Transverse colon (tissue), 4 donors: ENCODE measurements at regions not wholly inside any gene's neighbourhood (a gene's known extent, or its start where the extent isn't known, plus 50 kb on each side); places are given as distances from the start of the nearest gene placed in this dataset.

Experiments used
- DNase-seq: peaks from one replicate; pipeline ENCODE4 v3.0.0-alpha.2; 2019
- H3K27ac ChIP-seq, 4 donors: fragments of 200-600 bp; sonication (generic); 2 replicates each; pipeline ENCODE4 v1.5.1; 2016 to 2018; ENCODE audit warnings: inconsistent platforms in 4 of 4
- H3K27me3 ChIP-seq: fragments of 200-600 bp; sonication (generic); 2 replicates; pipeline ENCODE4 v1.5.1; 2017; ENCODE audit warnings: inconsistent platforms
- H3K36me3 ChIP-seq, 4 donors: fragments of 200-600 bp; sonication (generic); 2 replicates each; pipeline ENCODE4 v1.5.1; 2017 to 2019; ENCODE audit warnings: inconsistent platforms in 4 of 4
- H3K4me1 ChIP-seq, 4 donors: fragments of 200-600 bp; sonication (generic); 2 replicates each; pipeline ENCODE4 v1.5.1; 2017 to 2020; ENCODE audit warnings: inconsistent platforms in 4 of 4
- H3K4me3 ChIP-seq, 4 donors: fragments of 200-600 bp; sonication (generic); 1 replicate in 1 of 4; 2 replicates in 3 of 4; pipeline versions ENCODE4 v1.5.1 to v1.6.1; 2017 to 2019; ENCODE audit warnings: inconsistent platforms in 4 of 4
- H3K9me3 ChIP-seq, 2 donors: fragments of 200-600 bp; sonication (generic); 2 replicates each; pipeline ENCODE4 v1.5.1; 2017 to 2019; ENCODE audit warnings: inconsistent platforms in 2 of 2
- CTCF ChIP-seq, 5 experiments: fragments of 200-600 bp in 3 of 5; fragments of 450-650 bp in 2 of 5; sonication (generic) in 3 of 5; IDR thresholded peaks; 1 replicate in 2 of 5; 2 replicates in 3 of 5; pipeline ENCODE4 v1.5.1; 2016 to 2017; ENCODE audit warnings: antibody characterized with exemption in 5 of 5, inconsistent platforms in 3 of 5, mild to moderate bottlenecking in 2 of 5, moderate library complexity in 1 of 5
- EP300 ChIP-seq: sonication (generic); formaldehyde crosslinking; IDR thresholded peaks from one replicate; pipeline ENCODE4 v1.6.1; 2017; ENCODE audit warnings: antibody characterized with exemption, low read depth
- POLR2A ChIP-seq: fragments of 450-650 bp; IDR thresholded peaks from one replicate; pipeline ENCODE4 v1.6.1; 2016; ENCODE audit warnings: antibody characterized with exemption, mild to moderate bottlenecking, moderate library complexity
- POLR2AphosphoS5 ChIP-seq, 3 donors: sonication (generic); formaldehyde crosslinking; IDR thresholded peaks; one replicate each; pipeline ENCODE4 v1.6.1; 2016; ENCODE audit warnings: antibody characterized with exemption in 3 of 3
- WGBS, 2 donors: methylation state at CpG; one replicate each; pipeline ENCODE4 v1.1.5; 2018; ENCODE audit warnings: low coverage in 1 of 2; 5-methylcytosine and 5-hydroxymethylcytosine counted together
- in situ Hi-C, 4 donors: fragments of 200-750 bp; cut with MboI; loops; one replicate each; pipeline versions ENCODE4 v1.15.0 to v1.15.1; 2017; ENCODE audit warnings: low sequenced_read_pairs in 3 of 4, low pct_ligation_motif_present in 1 of 4, low pct_unique_long_range_greater_than_20kb in 1 of 4
- intact Hi-C: fragments of 100-400 bp; cut with DNase I; formaldehyde crosslinking; loops from one replicate; pipeline ENCODE4 v1.15.1; 2023; ENCODE audit warnings: low total_unique reads

- Histone ChIP-seq H3K9me3 (no peaks in the 10 kb centered on the region), H3K4me3 (no peak overlapping the region), H3K4me1 (no peaks in the 10 kb centered on the region), H3K36me3 (no peaks in the 10 kb centered on the region), H3K27ac (no peak overlapping the region), H3K27me3 (no peaks in the 10 kb centered on the region)
- WGBS, 2 donors: 45 to 50% methylated on average over 2 of the region's 2 CpGs
- intact Hi-C loops (no loop called here), in situ Hi-C loops (no loop called here)
- DNase-seq: no peak
- TF ChIP-seq EP300 (no peak), CTCF (IDR thresholded peaks at IDR 0.05) (no peak), POLR2A (no peak), POLR2AphosphoS5 (IDR thresholded peaks at IDR 0.05) (no peak)
Observed at GRCh38 chr4:41390661-41391060, 133.9 kb downstream of the UCHL1 start.

GRCh38 chr4:41391271-41391670 is 134.5 kb downstream of the UCHL1 start:
- 79 to 90% methylated on average over 2 of the region's 2 CpGs for WGBS, 2 donors
- Histone ChIP-seq H3K4me1 (no peaks in the 10 kb centered on the region), H3K27me3 (no peaks in the 10 kb centered on the region), H3K36me3 (no peaks in the 10 kb centered on the region), H3K27ac (no peak overlapping the region), H3K4me3 (no peak overlapping the region), H3K9me3 (no peaks in the 10 kb centered on the region)
- DNase-seq: no peak
- no peak for TF ChIP-seq EP300
- TF ChIP-seq POLR2A: no peak
- no peak for TF ChIP-seq POLR2AphosphoS5 (IDR thresholded peaks at IDR 0.05)
- no peak for TF ChIP-seq CTCF (IDR thresholded peaks at IDR 0.05)
- in situ Hi-C loops (no loop called here), intact Hi-C loops (no loop called here)

- intact Hi-C loops: no loop called here
- no peak for TF ChIP-seq EP300
- no peak for TF ChIP-seq CTCF (IDR thresholded peaks at IDR 0.05)
- TF ChIP-seq POLR2AphosphoS5 (IDR thresholded peaks at IDR 0.05): no peak
- TF ChIP-seq POLR2A: no peak
- H3K4me1 ChIP-seq: no peaks in the 10 kb centered on the region
- H3K4me3 ChIP-seq: no peak overlapping the region
- H3K27me3 ChIP-seq: no peaks in the 10 kb centered on the region
- no peak overlapping the region for H3K27ac ChIP-seq
- DNase-seq: no peak
- WGBS, 2 donors: 56 to 61% methylated on average over 2 of the region's 2 CpGs
- H3K36me3 ChIP-seq: no peaks in the 10 kb centered on the region
- no peaks in the 10 kb centered on the region for H3K9me3 ChIP-seq
- in situ Hi-C loops: no loop called here
Observed at GRCh38 chr4:41394481-41394894, 137.8 kb downstream of the UCHL1 start.

- Histone ChIP-seq H3K9me3 (no peaks in the 10 kb centered on the region), H3K4me3 (no peak overlapping the region), H3K4me1 (no peaks in the 10 kb centered on the region), H3K27me3 (no peaks in the 10 kb centered on the region), H3K27ac (no peak overlapping the region), H3K36me3 (no peaks in the 10 kb centered on the region)
- TF ChIP-seq EP300: no peak
- no peak for TF ChIP-seq CTCF (IDR thresholded peaks at IDR 0.05)
- no peak for TF ChIP-seq POLR2A
- no peak for TF ChIP-seq POLR2AphosphoS5 (IDR thresholded peaks at IDR 0.05)
- in situ Hi-C loops (no loop called here), intact Hi-C loops (no loop called here)
- DNase-seq: no peak
- 69 to 83% methylated on average over 2 of the region's 2 CpGs for WGBS, 2 donors
Observed at GRCh38 chr4:41396214-41396613, 139.5 kb downstream of the UCHL1 start.
